Hematopoietic multipotent progenitor cell treated with erythropoietin and hydrocortisone succinate and interleukin-3 and kit ligand, for 6 days (in vitro differentiated cells): ENCODE measurements at regions not wholly inside any gene's neighbourhood (a gene's known extent, or its start where the extent isn't known, plus 50 kb on each side); places are given as distances from the start of the nearest gene placed in this dataset.
"Not testable (repeated sequence)": the region's sequence is repeated elsewhere in the genome, so short reads cannot be mapped to it uniquely, and the experiment has no call there.

ENCODE experiments used
- DNase-seq: peaks from one replicate; pipeline ENCODE4 v3.0.0-alpha.2; 2015

DNA sequence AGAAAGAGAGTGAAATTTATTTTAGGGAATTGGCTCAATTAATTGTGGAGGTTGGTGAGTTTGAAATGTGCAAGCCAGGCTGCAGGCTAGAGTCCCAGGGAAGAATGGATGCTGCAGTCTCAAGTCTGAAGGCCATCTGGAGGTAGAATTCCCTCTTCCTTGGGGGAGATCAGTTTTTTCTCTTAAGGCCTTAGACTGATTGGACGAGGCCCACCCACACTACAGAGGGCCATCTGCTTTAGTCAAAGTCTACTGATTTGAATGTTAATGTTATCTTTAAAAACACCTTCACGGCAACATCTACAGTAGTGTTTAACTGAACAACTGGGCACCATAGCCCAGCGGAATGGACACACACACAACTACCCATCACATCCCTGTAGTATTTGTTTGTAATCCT lies 245.9 kb upstream of the IRF2BP2 start:
- DNase-seq, result no peak

DNA sequence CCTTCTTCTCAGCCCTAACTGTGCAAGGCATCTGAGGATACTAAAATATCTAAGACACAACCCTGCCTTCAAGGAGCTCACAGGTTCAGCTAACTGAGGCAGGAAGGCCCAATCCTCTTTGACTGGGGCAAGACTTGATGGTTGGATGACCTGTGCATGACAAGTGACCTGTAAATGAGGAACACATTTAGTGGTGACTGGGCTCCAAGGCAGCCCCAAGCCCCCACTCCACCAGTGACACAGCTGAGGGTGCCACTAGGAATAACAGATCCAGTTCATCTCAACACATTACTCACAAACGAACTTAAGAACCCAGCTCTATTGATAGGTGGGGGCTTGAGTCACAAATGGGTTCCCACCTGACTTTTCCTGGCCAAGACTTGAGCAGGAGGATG lies 244.7 kb upstream of the IRF2BP2 start:
- no peak for DNase-seq

DNA sequence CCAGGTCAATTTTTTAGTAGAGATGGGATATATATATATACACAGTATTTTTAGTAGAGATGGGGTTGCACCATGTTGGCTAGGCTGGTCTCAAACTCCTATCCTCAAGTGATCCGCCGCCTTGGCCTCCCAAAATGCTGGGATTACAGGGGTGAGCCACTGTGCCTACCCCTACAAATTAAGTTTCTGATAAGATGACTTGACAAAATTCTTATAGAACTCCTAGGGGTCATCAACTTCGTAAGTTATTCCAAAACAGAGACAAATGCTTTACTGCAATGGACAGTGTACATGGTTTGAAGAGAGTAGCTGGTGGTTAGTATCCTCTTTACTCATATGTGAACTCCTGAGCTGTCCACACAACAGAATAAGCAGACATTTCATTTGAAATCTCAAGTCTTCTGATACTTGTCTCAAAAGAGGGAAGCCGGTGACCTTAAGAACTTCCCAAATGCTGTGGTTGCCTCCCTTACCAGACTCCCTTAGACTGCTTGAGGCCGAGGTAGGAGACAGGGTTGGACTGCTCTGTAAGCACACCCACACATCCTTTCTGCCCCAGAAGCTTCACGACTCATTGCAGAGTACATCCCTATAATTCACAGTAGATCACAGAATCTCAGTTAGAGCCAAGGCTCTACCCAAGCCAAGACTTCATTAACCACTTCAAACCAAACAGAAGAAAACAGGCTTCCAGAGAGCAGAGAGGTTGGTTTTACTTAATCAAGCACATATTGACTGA lies 244.1 kb upstream of the IRF2BP2 start:
- no peak for DNase-seq

DNA sequence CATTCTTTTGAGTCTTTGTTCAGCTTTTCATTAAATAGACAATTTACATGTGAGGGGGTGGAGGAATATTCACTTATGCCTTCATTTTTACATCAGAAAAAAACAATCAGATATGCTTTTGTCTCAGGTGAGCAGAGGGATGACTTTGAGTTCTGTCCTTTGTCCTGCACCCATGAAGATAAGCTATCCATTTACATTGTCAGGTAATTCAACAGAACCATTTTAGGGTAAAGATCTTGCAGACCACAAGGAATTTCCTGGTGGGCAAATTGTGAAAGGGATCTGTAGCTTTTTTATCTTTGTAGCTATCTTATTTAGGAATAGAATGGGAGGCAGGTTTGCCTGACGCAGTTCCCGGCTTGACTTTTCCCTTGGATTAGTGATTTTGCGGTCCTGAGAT lies 242.7 kb upstream of the IRF2BP2 start:
- DNase-seq, result no peak

DNA sequence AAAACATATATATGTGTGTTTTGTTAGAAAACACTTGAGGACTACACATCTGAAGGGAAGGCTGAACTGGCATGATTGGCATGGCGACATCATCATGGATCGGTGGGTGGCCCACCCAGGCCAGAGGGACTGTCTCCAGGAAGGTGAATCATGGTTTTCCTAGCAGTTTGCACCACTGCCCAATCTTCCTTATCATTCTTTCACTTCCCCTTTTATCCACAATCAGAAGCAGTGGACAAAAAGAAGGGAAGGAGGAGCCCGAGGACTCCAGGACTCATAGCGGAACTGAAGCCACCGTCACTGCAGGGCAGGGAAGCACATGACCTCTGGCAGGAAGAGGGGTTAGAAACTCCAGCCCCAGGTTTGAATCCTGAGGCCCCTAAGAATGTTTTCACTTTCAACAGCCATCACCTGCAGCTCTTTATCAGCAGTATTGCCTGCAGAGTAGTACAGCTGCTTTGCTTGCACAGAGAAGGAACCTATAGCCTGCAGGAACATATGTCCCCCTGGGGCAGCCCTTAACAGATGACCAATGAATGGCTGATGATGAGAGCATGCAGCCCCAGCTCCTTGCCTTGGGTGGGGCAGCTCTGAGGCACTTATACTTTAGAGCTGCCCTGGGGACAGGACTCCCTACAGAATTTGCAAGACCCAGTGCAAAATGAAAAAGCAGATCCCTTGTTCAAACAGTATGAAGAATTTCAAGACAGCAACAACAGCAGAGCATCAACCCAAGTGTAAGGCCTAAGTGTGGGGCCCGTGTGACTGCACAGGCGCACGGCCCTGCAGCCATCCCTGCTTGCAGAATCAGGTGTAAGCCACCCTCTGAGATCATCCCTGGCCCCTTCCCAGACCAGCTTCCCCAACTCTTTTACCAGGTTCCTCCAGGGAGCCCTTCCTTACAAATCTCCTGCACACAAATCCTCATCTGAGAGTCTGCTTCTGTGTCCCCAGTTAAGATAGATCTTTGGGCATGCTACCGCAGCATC lies 241.8 kb upstream of the IRF2BP2 start:
- DNase-seq, result no peak

DNA sequence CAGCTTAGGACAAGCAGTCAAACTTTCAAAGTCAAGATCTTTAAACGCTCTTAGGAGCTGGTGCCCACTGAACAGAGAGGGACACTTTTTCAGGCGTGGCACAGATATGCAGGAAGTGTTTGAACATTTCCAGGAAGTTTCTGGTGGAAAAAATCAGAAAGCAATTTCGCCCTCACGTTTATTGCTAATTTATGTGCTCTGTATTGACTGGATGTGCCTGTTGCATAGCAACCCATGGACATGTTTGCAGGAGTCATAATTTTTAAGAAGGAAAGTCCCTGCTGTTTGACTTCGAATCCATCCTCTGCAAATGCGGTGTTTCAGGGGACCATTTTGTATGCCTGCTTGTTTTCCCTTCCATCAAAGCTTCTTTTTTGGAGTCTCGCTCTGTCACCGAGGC lies 239.9 kb upstream of the IRF2BP2 start:
- no peak for DNase-seq

DNA sequence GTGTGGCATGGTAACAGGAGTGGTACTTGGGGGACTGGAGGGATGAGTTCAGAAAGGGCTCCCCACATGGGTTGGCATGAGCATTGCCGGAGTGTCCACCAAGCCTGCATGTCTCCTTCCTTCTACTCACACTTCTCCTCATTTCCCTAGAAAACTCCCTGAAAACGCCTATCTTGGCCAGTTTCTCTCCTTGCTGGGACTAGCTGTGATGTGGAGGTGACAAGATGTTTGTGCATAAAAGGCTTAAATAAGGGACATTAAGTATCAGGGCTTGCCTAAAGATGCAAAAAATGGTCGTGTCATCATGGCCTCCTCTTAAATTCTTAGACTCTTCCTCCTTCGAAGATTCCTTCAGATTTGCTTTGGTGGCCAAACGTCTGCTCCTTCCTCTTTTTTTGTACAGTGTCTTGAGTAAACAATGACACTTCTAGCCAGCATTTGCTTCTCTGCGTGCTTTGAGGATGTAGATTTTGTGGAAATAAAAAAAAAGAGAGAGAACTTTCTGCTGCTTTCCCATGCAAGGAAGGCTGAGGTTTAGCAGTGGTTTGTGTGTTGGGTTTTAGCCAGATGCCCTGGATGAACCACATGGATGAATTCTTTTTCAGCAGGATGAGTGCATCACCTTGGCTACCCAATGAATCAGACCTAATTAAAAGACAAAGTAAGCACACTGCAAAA lies 239.1 kb upstream of the IRF2BP2 start:
- DNase-seq, result peak; percentile 74

DNA sequence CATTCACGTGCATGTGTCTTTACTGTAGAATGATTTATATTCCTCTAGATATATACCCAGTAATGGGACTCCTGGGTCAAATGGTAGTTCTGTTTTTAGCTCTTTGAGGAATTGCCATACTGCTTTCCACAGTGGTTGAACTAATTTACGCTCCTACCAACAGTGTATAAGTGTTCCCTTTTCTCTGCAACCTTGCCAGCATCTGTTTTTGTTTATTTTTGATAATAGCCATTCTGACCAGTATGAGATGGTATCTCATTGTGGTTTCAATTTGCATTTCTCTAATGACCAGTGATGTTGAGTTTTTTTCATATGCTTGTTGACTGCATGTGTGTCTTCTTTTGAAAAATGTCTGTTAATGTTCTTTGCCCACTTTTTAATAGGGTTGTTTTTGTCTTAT lies 236.8 kb upstream of the IRF2BP2 start:
- not testable (repeated sequence) for DNase-seq

DNA sequence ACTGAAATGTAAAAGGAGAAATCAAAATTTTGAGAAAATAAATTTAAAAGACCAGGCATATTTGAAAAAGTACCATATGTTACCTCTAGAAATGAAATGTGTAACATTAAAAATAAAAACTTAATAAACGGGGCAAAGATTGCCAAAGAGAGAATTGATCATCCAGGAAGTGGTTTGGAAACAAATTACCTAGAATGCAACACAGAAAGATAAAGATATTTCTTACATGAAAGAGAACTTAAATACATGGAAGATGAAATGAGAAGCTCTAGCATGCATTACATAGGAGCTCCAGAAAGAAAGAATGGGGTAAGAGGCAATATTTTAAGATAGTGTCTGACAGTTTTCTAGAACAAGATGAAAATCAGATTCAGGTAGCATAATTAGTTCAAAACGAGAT lies 235.9 kb upstream of the IRF2BP2 start:
- DNase-seq, result no peak

DNA sequence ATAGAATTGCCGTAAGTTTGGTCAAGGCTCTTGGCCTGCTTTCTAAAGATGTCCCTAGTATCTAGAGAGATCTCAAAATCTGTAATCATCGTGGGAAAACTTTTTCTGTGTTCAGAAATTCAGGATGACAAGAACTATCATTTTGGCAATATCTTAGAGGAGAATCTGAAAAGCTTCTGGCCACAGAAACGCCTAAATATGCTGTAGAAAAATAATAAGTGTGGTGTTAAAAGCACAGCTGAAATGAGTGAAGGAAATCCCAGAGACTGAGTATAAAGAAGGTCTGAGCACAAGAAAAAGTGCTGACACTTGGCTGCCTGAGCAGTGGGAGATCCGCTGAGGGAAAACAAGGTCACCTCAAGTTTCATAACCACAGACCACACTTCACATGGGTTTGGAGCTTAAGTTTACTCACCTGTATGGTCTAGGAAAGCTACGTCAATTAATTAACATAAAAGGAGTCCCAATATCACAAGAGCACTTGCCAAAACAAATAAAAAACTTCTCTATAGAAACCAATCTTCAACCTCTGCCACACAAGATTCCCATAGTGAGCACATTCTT lies 235.2 kb upstream of the IRF2BP2 start:
- DNase-seq, result no peak

DNA sequence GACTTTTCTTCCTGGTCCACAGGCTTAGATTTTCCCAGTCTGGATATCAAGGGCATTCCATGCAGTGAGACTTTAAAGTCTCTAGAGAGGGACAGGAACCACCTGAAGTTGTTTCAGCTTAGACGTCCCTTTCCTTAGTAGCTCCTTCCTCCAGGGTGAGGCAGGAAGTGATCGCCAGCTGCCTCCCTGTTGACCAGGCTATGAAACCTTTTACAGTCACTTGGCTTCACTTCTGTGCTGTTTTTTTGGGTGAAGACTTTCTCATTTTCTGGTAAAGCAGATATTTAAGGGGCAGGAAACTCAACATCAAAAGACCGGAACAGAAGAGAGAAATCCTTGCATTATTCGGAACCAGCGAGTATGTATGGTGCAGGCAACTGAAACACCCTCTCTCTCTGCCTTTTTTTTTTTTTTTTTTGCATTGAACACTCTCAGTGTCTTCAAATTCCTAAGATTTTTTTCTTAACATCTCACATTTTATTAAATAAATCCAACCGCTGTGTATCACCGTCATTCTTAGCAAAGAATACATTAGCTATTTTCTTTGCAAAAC lies 234.6 kb upstream of the IRF2BP2 start:
- peak; percentile 40 for DNase-seq

DNA sequence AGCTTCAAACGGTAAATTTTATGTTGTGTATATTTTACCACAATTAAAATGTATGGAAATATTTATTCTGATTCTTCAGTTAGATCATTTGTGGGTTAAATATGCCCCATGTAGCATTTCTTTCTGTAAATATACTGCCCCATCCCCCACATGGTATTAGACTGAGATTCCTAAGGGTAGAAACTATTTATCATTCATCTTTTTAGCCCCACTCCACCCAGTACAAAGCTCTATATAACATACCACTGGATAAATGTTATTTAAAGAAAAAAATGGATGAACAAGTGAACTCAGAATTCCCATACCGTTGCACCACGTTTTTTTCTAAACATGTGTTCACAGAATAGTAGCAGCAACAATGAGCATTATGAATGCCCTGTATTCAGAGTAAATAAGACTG lies 234.0 kb upstream of the IRF2BP2 start:
- DNase-seq, result no peak

DNA sequence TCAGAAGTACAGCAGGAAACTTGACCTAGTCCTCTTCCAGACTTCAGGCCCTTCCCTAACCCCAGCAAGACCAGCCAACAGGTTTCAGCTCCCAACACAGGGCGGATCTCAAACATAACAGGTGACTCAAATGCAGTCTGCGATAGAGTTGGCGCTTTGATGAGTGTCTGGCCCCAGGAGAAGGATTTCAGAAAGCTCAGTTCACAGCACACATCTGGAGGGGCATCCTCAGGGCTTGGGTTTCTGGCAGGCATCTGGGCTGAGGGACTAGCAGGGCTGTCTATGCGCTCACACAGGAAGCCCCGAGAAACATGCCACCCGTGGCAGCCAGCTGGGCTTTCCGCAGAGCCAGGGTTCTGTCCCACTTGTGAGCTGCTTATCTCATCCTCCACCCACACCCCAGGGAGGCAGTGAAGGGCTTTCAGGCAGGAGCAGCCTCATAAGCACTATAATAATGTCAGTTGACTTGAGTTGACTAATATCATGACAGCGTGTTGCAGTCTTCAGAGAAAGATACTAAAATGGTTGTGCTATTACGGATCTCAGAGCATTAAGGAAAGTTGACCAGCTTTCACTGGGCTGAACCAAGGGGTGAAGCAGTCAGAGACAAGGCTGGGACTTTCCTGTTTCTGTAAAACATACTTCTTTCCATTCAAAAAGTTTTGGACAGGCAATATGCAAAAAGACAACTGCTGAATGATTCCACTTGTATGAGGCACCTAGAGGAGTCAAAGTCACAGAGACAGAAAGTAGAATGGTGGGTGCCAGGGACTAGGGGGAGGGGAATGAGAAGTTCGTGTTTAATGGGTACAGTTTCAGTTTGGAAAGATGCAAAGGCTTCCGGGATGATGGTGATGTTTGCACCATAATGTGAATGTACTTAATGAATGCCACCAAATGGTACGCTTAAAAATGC lies 233.0 kb upstream of the IRF2BP2 start:
- DNase-seq, result peak; percentile 79

DNA sequence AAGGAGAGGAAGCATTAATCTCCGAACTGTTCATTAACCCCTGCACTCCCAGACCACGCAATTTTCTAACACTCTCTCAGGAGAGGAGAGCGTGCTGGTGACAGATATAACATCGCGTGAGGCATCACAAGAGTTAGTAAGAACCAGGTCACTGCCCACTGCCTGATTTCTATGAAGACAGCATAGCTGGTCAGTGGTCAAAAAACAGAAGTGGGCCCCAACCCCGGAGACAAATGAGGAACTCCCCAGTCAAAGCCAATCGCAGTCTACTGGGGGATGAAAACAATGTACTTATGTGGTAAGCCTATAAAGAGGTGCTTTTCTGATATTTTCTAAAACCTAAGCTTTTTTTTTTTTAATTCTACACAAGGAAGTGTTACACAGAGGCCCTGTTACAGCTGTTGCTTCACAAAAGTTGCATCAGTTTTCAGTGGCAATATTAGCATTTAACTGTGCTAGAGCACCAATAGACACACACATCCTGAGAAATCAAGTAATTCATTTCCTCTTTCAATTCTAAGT lies 231.8 kb upstream of the IRF2BP2 start:
- peak; percentile 76 for DNase-seq

DNA sequence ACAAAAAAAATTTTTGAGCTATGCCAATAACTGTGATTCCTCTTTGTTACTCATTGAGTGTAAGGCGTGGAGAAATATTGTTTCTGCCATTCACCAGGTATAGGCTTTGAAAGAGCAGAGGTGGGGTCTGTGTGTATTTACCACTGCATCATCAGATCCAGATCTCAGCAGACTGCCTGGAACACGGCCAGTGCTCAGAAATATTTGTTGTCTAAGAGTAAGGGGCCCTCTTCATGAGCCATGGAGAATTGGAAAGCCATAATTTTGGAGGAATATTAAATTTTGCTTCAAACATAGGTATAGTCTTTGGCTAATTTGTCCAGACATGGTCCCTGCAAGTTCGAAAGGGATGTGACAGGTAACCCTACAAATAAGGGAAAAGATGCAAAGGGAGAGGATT lies 231.3 kb upstream of the IRF2BP2 start:
- no peak for DNase-seq

DNA sequence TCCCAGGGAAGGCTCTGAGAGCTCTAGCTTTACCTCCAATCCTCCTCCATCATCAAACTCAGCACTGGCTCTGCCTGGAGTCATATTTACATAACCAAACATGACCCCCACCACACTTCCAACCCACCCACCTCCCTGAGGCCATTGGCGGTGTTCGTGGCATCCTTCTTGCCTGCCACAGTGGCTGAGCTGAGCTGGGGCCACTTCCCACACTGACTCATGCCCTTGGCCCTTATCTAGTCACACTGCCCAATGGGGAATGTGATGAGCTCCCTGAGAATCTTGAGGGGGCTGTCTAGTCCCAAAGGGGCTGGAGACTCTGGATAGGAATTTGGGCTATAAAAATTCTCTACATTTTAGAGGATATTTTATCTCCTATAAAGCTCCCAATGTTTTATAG lies 230.9 kb upstream of the IRF2BP2 start:
- DNase-seq, result peak; percentile 53

DNA sequence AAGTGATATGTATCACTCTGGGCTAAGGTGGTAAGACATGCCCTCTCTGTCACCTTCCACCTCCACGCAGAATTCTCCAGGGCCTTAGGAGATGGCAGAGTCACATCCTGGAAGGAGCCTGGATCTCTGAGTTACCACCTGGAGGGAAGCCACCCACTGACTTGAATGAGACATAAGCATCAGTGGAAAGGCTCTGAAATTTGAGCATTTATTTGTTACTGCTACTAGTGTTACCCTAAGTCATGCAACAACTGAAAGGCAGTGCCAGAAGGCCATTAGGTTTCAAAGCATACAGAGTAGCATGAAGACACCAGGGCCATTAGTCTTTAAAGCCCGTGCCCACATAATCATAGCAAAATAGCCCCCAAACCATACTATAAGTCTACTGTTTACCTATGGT lies 230.3 kb upstream of the IRF2BP2 start:
- DNase-seq, result no peak

DNA sequence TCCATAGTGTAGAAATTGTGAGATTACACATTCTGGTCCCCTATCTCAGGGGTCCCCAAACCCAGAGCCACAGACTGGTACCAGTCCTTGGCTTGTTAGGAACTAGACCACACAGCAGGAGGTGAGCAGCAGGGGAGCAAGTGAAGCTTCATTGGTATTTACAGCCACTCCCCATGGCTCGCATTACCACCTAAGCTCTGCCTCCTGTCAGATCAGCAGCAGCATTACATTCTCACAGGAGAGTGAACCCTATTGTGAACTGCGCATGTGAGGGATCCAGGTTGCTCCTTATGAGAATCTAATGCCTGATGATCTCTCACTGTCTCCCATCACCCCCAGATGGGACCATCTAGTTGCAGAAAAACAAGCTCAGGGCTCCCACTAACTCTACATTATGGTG lies 229.7 kb upstream of the IRF2BP2 start:
- no peak for DNase-seq

DNA sequence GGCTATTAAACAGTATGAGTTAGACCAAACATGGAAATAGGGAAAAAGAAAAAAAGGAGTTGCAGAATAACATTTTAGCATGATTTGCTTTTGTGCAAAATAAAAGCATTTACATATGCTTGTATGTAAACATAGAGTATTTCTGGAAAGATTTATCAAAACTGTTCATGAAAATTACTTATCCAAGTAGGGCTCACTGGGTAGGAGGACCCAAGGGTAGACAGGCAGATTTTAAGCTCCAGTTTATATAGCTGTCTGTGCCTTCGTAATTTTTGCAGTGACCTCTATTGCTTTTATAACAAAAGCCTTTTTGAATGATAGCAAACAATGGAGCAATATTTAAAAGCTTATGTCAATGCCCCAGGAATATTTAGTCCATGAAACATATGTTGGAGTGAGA lies 228.8 kb upstream of the IRF2BP2 start:
- DNase-seq, result no peak

DNA sequence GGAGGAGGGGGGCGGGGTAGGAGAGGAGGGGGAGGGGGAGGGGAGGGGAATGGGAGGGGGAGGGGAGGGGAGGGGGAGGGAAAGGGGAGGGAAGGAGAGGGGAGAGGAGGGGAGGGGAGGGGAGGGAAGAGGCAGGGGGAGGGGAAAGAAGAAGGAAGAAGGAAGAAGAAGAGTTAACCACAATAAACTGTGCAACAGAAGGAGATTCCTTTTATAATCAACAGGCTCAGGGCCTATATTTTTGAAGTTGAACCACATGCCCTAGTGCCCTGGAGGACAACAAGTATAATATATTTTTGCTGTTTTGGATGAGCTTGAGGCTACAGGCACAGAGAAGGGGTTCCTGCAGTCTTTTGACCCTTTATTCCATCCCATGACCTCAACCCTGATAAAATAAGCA lies 228.2 kb upstream of the IRF2BP2 start:
- peak; percentile 51 for DNase-seq

DNA sequence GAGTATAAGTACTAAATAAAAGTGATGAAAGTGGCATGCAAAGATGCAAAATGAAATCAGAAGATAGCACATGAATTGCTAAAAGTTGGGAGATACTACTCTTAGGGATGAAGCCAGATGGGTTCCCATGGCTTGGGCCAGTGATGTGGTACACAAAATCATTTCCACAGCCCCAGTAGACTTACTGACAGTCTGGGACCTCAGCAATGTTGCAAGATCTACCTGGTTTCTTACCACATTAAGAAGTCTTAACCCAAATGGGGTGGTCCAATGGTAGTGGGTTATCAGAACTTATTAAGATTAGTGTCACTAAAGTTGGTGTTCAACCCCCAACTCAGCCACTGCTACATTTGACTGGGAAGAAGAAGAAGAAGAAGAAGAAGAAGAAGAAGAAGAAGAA lies 227.7 kb upstream of the IRF2BP2 start:
- DNase-seq, result no peak
